ENCODE measurements at regions not wholly inside any gene's neighbourhood (a gene's known extent, or its start where the extent isn't known, plus 50 kb on each side); places are given as distances from the start of the nearest gene placed in this dataset.

- peak; percentile 10 for DNase-seq (ENCODE audit: low spot score)
These were observed 53.4 kb upstream of the ANO4 start for GRCh38 chr12:100741084-100741711.

- DNase-seq (ENCODE audit: low spot score): no peak
These were observed 51.5 kb upstream of the ANO4 start for GRCh38 chr12:100743060-100743459.

All from germinal center (tissue), 1 donor.